SU-DHL-6 (cell line): ENCODE measurements at regions not wholly inside any gene's neighbourhood (a gene's known extent, or its start where the extent isn't known, plus 50 kb on each side); places are given as distances from the start of the nearest gene placed in this dataset.
"Not testable (repeated sequence)": the region's sequence is repeated elsewhere in the genome, so short reads cannot be mapped to it uniquely, and the experiment has no call there.

Experiments
- H2AFZ ChIP-seq: fragments of 200-600 bp; sonication (generic); 2 replicates; pipeline ENCODE4 v1.6.1; 2014; ENCODE audit warnings: low read depth, mild to moderate bottlenecking, moderate library complexity, mixed read lengths, antibody characterized with exemption, low read length; ENCODE audit not compliant: severe bottlenecking
- H3F3A ChIP-seq: fragments of 200-600 bp; shearing (Covaris generic); 2 replicates; pipeline ENCODE4 v1.6.0; 2016; ENCODE audit warnings: antibody characterized with exemption, mild to moderate bottlenecking; ENCODE audit not compliant: insufficient read depth
- H3K27ac ChIP-seq: fragments of 200-600 bp; sonication (generic); 2 replicates; pipeline ENCODE4 v1.5.1; 2016; ENCODE audit warnings: low read depth, mild to moderate bottlenecking, low read length, moderate library complexity, mixed read lengths
- H3K27me3 ChIP-seq: fragments of 200-600 bp; sonication (generic), shearing (Covaris generic); 2 replicates; pipeline ENCODE4 v1.6.0; 2014; ENCODE audit warnings: mild to moderate bottlenecking, low read length
- H3K36me3 ChIP-seq: fragments of 200-600 bp; sonication (generic); 2 replicates; pipeline ENCODE4 v1.6.1; 2014; ENCODE audit warnings: mild to moderate bottlenecking, low read length, mixed read lengths
- H3K4me2 ChIP-seq: fragments of 300-600, 200-600 bp; shearing (Covaris generic), sonication (generic); 2 replicates; pipeline ENCODE4 v1.6.0; 2014; ENCODE audit warnings: low read length, low read depth, mild to moderate bottlenecking; ENCODE audit not compliant: poor library complexity, severe bottlenecking
- H3K4me3 ChIP-seq: fragments of 200-600 bp; sonication (generic); 2 replicates; pipeline ENCODE4 v1.5.1; 2014; ENCODE audit warnings: antibody characterized with exemption, low read length, mild to moderate bottlenecking, mixed read lengths; ENCODE audit not compliant: insufficient read depth, poor library complexity, severe bottlenecking
- H3K79me2 ChIP-seq: fragments of 200-600 bp; sonication (generic); 2 replicates; pipeline ENCODE4 v1.6.1; 2014; ENCODE audit warnings: mild to moderate bottlenecking, low read length, moderate library complexity; ENCODE audit not compliant: insufficient read depth
- H3K9ac ChIP-seq: fragments of 200-600 bp; sonication (generic); 2 replicates; pipeline ENCODE4 v1.7.0; 2014; ENCODE audit warnings: mild to moderate bottlenecking, low read length
- H3K9me2 ChIP-seq: fragments of 200-600 bp; sonication (generic); replicated peaks from 2 replicates; pipeline ENCODE4 v1.6.1; 2014; ENCODE audit warnings: low read length; ENCODE audit not compliant: insufficient read depth
- H3K9me3 ChIP-seq: fragments of 200-600 bp; sonication (generic); 2 replicates; pipeline ENCODE4 v1.6.1; 2014; ENCODE audit warnings: low read length, mixed read lengths; ENCODE audit not compliant: insufficient read depth
- H4K20me1 ChIP-seq: fragments of 200-600 bp; sonication (generic); 2 replicates; pipeline ENCODE4 v1.6.1; 2014; ENCODE audit warnings: low read depth, mild to moderate bottlenecking, antibody characterized with exemption, low read length, moderate library complexity, mixed read lengths
- EZH2phosphoT487 ChIP-seq: fragments of 200-600 bp; sonication (generic), shearing (Covaris generic); conservative IDR thresholded peaks from 2 replicates; pipeline ENCODE4 v1.6.1; 2018; ENCODE audit warnings: mild to moderate bottlenecking, antibody characterized with exemption, low read length, moderate library complexity, mixed read lengths
- TF ChIP-seq, protein P1 (sequence below): fragments of 200-600 bp; sonication (generic); IDR thresholded peaks from one replicate; pipeline ENCODE4 v1.5.1; 2017; ENCODE audit warnings: antibody characterized with exemption, mild to moderate bottlenecking, low read length, moderate library complexity; ENCODE audit not compliant: insufficient read depth, poor library complexity, severe bottlenecking

DNA sequence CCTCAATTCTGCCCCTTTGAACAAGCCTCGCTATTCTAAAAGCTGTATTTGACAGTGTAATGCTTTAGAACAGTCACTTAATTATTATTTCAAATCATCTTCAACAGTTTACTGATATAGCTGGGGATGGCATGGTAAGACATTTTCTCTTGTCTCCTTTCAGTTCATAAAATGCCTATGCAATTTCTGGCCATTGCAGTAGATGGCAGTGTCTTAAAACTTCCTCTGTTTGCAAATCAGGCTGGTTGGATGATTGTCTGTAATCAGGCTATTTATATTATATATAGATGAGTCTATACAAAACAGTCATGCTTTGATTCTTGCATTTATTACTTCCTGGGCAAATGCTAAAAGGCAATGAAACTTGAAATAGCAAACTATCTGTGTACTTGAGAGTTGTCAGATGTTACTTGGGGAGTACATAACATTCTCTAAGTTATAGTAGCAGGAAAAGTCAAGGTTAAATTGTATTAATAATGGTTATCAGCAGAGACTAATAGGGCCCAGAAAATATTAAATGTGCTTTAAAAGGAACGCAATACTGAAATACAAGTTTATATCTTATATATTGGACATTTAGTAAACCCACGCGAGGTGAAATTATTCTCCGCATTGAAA, 55.5 kb upstream of the LHFPL3 start:
- TF ChIP-seq, protein P1, sequence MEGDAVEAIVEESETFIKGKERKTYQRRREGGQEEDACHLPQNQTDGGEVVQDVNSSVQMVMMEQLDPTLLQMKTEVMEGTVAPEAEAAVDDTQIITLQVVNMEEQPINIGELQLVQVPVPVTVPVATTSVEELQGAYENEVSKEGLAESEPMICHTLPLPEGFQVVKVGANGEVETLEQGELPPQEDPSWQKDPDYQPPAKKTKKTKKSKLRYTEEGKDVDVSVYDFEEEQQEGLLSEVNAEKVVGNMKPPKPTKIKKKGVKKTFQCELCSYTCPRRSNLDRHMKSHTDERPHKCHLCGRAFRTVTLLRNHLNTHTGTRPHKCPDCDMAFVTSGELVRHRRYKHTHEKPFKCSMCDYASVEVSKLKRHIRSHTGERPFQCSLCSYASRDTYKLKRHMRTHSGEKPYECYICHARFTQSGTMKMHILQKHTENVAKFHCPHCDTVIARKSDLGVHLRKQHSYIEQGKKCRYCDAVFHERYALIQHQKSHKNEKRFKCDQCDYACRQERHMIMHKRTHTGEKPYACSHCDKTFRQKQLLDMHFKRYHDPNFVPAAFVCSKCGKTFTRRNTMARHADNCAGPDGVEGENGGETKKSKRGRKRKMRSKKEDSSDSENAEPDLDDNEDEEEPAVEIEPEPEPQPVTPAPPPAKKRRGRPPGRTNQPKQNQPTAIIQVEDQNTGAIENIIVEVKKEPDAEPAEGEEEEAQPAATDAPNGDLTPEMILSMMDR, result peak; percentile 76
- no peak for TF ChIP-seq EZH2phosphoT487
- Histone ChIP-seq H2AFZ (no peak overlapping the region), H3K27me3 (no peaks in the 10 kb centered on the region), H3K79me2 (no peaks in the 10 kb centered on the region), H3K9me3 (no peaks in the 10 kb centered on the region), H3F3A (no peaks in the 10 kb centered on the region), H3K4me2 (no peak overlapping the region), H3K9ac (no peak overlapping the region), H4K20me1 (no peaks in the 10 kb centered on the region), H3K36me3 (no peaks in the 10 kb centered on the region), H3K27ac (no peak overlapping the region), H3K4me3 (no peak overlapping the region), H3K9me2 (no peaks in the 10 kb centered on the region)

DNA sequence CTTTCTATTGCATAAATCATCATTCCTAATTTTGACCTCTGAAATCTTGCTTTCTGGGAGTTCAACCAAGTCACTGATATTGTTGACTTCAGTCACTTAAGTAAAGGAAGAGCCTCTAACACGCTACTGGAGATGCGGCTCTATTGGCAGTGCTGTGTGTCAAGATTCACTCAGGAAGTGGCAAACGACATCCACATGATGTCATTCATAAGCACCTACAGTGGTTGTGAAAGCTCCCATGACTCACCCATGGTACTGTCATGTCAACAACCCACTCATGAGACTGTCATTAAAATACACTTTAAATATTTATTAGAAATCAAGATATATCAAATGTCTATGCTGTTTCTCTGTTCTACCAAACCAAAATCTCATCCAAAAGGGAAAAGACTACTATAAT, 52.5 kb upstream of the LHFPL3 start:
- H3K27me3 ChIP-seq, result no peaks in the 10 kb centered on the region
- no peak overlapping the region for H3K9ac ChIP-seq
- H3K27ac ChIP-seq, result no peak overlapping the region
- H3K9me2 ChIP-seq, result no peaks in the 10 kb centered on the region
- no peak overlapping the region for H3K4me3 ChIP-seq
- TF ChIP-seq, protein P1, result no peak
- no peak for TF ChIP-seq EZH2phosphoT487
- H2AFZ ChIP-seq, result no peak overlapping the region
- H3K79me2 ChIP-seq, result no peaks in the 10 kb centered on the region
- no peaks in the 10 kb centered on the region for H3K9me3 ChIP-seq
- H3F3A ChIP-seq, result no peaks in the 10 kb centered on the region
- no peak overlapping the region for H3K4me2 ChIP-seq
- H3K36me3 ChIP-seq, result no peaks in the 10 kb centered on the region
- H4K20me1 ChIP-seq, result no peaks in the 10 kb centered on the region

DNA sequence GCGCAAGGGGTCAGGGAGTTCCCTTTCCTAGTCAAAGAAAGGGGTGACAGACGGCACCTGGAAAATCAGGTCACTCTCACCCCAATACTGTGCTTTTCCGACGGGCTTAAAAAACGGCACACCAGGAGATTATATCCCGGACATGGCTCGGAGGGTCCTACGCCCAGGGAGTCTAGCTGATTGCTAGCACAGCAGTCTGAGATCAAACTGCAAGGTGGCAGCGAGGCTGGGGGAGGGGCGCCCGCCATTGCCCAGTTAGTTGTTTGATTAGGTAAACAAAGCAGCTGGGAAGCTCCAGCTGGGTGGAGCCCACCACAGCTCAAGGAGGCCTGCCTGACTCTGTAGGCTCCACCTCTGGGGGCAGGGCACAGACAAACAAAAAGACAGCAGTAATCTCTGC, 51.7 kb upstream of the LHFPL3 start:
- H4K20me1 ChIP-seq, H3K79me2 ChIP-seq, H3K4me2 ChIP-seq, H3K9me3 ChIP-seq, H3K27me3 ChIP-seq, H3K9me2 ChIP-seq, H3K4me3 ChIP-seq, H3K36me3 ChIP-seq, H2AFZ ChIP-seq, H3K9ac ChIP-seq, H3K27ac ChIP-seq, H3F3A ChIP-seq: not testable (repeated sequence)
